HG03097 (cell line): ENCODE measurements at regions not wholly inside any gene's neighbourhood (a gene's known extent, or its start where the extent isn't known, plus 50 kb on each side); places are given as distances from the start of the nearest gene placed in this dataset.
A peak's percentile ranks its signal among the peaks of the same experiment; 100 is the strongest.

Experiments
- ATAC-seq: cut with Tn5 transposase; IDR thresholded peaks from one replicate; pipeline ENCODE4 v1.9.1; 2021; ENCODE audit not compliant: unreplicated experiment, low FRiP score

DNA sequence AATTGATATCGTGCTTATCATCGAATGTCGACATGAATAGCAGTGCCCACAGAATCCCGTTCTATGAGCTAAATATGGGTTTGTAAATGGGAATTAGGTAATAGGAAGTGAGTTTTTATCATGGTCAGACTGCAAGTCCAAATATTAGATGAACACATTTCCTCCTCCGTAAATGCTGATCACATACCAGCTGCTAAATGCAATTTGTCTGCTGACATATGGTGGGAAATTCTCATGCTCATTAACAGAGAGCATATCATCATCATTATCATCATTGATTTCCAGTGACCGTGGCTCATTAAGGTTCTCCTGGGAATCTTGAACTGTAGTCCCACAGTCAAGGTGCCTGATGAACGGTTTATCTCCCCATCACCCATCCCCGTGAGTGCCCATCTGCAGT, 998.8 kb upstream of the TMEM132C start:
- no peak for ATAC-seq

DNA sequence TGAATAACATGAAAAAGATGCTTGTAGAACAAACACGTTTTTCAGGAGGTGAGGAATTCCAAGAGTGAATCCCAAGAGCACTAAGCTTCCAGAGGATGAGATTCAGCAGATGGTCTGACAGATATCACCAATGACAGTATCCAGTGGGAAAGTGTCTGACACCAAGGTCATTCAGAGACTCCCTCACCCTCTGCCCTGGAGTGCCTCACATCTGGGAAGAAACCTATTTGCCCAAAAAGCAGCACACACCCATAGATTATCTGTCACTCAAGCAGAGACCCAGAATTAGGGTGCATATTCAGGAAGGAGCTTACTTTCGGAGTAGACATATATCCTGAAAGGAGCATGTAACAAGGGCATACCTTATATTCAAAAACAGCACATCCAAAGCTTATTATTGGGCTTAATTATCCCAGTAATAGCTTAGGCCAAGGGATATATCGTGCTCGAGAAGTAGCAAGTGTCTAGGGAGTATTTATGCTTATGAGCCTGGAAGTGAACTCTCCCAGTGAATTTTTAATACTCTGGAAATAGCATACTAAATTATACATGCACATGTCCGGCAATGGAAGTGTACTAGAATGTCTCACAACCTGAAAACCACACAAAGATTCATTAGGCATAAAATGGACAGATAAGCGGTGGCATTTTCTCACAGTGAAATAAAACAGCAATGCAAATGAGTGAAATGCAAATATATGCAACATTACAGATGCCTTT, 998.1 kb upstream of the TMEM132C start:
- no peak for ATAC-seq

DNA sequence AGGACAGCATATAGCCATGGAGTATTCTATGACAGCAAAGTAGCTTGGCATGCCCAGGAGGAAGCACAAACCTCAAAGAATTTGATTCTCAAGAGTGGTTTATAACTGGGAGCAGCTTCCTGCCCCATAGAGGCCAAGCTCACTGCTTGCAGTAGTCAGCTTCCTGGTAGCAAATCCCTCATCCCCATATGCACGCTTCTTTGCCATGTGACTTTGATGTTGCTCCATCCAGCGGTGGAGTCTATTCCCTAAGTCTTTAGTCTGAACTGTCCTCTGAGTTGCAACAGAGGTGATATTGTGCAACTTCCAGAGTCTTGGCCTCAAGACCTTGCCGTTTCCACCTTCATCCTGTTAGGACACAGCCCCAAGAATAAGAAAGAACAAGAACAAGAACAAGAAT, 996.8 kb upstream of the TMEM132C start:
- ATAC-seq: no peak

DNA sequence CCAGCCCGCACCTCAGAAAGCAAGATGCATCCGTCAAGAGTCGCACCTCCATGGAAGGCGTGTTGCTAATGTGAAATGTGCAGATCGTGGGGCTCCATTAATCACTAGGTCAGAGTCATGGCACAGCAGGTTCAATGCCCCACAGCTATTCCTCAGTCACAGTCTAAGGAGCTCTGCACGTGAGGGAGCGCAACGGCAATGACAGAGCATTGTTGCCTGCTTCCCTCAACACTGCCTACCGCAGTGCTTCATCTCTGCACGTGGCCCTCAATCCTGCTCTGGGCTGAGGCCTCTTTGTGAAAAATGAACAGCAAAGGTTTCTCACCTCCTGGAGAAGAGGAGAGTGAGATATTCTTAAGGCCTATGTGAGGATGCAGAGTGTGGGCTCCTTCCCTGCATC, 995.2 kb upstream of the TMEM132C start:
- ATAC-seq: no peak

DNA sequence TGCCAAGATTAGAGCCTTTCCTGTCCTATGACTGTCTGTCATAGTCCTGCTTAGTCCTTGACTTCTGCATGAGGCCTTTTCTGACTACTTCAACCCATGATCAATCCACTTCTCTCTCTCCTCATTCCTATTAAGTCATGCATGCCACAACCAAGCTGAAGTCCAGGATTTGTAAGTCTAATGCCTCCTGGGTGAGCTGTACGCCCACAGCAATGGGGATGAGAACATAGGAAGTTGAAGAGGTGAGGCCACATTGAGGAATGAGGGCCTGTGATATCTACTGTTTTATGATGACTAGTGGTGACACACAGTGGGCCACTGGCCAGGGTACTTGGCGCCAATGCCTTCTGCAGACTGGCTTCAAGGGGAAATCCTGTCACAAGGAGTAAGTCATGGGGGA, 994.1 kb upstream of the TMEM132C start:
- no peak for ATAC-seq

DNA sequence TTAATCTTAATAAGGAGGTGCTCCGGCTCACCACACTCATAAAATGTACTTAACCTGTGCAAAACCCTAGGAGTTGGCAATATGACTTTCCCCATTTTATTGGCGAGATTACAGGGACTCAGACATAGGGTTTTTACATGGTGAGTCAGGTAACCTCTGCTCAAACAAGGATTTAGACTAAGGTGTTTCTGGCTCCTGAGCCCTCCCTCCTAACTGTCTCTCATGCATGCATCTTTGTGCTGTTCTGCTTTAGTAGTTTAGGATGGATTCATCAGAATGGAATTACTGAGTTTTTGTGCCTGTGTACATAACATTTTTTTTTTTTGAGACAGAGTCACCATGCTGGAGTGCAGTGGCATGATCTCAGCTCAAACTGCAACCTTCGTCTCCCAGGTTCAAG, 993.3 kb upstream of the TMEM132C start:
- no peak for ATAC-seq

DNA sequence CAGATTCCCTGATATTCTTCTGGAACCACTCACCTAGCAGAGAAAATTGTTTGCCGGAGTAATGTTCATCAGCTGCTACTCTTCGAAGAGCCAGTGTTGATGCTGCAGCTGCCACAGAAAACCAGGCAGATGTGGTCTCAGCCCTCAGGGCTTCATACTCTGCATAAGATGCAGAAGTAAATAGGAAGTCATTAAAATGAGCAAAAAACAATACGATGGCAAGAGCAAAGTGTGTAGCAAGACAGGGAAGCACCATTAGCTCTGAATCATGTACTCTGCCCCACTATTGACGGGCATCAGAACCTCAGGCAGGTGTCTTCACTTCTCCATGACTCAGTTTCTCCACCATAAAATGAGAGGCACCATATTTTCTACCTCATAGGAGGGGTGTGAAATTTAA, 991.6 kb upstream of the TMEM132C start:
- ATAC-seq: no peak

DNA sequence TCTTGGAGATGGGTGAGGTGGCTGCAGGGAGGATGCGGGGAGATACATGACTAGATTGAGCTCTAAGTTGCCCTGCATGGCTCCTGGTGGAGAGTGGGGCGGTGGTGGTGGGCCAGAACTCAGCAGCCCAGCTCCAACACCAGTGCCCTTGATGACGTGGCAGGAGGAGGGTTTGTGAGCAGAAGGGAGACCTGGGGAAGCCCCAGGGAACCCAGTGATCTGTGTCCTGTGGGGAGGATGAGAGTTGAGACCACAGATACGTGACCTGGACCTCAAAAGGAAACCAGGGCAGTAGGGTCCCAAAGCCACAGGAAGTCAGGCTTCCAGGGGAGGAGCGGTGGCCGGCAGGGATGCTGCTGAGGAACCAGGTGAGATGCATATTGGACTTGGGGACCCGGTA, 989.1 kb upstream of the TMEM132C start:
- ATAC-seq: peak; percentile 68

DNA sequence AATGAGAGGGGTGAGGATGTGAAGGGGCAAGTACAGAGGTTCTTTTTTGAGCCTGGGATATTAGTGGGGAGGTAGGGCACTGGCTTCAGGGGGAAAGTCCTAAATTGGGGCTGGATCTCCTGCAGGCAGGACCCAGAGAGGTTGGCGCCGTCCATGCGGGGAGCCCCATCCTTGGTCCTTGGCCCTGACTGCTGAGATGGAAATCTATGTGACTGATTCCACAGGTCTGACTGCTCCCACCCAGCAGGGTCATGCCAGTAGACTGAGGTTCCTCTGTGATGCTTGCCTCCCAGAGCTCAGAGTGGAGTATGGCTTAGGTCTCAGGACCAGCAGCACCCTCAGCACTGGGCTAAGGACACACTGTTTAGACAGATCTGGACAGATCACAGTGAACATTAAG, 988.6 kb upstream of the TMEM132C start:
- no peak for ATAC-seq

DNA sequence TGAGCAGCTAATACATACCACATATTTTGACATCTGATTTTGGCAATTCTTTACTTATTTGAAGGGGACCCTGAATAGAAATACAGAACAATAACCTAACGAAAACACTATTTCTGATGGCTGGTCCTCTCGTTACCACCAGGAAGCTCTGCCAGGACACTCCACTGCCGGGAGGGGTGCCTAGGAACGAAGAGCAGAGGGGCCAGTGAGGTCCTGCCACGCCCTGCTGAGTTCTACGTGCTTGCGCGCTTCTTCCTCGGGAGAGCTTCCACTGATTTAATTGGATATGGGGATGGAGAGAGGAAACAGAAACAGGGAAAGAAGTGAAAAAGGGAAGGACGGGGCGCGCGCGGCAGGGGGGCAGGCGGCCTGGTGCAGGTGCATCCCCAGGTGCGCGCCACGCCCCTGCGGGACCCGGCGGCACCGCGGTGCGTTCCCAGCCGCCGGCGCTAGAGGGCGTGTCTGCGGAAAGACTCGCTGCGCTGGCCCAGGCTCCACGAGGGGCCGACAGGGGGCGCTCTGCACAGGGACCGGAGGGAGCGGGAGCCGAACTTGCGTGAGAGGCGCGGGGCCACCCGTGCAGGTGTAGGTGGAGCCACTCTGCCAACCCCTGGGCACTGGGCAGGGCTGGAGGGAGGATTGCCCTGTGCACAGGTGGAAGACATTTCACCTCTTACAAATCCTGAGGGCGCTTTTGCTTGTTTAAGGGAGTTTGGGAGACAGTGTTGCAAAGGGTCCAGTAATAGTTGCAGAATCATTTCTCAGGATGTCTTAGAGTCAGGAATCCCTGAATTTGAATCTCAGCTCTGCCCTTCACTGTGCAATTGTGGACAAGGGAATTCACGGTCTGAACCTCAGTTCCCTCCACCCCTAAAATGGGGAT, 986.3 kb upstream of the TMEM132C start:
- peak; percentile 73 for ATAC-seq

DNA sequence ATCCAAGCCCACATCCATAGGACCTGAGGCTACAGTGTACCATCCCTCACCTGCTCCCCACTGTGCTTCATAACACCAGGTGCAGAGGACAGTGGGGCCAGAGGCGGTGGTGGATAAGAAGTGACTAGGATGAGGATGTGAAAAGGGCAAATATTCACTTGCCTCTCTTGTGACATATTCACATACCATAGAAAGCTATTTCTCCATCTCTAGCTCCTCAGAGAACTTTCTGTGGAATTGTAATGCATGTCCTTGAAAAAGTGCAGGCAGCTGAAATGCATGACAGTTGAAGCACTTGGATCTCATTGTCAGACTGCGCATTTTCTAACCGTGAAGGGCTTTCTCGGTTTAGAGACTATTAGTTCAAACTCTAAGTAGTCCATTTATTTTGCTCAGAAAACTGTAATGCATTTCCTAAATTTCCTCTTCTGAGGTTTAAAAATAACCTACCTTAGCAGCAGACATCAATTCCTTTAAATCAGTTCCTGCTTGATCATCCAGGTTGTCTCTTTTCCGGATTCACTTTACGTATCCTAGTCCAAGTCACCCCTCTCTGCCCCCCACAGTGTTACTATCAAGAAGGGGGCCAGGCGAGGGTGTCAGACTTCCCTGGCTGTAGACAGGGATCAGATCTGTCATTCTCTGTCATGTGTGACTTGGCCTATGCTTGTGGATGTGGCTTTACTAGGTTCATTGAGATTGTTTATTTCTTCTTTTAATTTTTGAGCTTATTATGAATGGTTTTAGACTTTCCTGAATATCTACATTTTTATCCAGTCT, 984.0 kb upstream of the TMEM132C start:
- no peak for ATAC-seq

DNA sequence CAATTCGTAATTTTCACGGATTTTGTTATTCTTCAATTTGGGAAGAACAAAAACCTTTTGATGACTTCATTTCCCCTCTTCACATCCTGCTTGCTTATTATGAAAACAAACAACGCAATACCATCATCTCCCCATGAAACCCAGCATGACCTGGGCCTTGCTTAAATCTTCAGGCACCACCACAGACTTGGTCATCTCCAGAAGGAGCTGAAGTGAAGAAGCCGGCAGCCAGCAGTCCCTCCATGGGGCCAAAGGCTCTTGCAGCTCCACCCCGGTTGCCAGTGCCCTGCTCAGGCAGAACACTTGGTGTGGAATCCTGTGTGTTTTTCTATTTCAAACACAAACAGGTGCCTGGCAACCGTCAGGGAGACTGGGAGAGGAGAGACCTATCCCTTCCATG, 982.9 kb upstream of the TMEM132C start:
- ATAC-seq: no peak

DNA sequence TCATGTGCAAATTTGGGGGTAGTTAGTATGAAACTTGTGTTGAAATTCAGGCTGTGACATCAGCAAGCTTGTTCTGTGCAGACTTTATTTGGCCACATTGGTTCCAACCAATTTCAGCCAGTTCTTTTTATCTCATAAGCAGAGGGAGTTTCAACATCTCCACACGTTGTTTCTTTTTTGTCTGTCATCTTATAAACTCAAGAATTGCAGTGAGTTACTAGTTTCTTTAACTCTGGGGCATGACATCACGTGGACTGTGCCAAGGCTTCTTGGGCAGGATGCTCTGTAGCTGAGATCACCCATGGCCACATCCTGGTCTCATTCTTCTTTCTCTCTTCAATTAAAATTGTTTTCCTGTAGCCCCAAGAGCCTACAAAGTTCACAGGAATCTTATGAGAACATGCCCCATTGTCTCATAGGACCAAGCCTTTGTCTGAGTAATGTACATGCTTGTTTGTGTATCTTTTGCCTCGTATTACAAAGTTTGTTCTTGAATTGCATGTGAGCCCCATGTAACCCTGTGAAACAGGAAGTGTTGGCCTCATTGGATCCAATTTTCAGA, 982.0 kb upstream of the TMEM132C start:
- ATAC-seq: no peak

DNA sequence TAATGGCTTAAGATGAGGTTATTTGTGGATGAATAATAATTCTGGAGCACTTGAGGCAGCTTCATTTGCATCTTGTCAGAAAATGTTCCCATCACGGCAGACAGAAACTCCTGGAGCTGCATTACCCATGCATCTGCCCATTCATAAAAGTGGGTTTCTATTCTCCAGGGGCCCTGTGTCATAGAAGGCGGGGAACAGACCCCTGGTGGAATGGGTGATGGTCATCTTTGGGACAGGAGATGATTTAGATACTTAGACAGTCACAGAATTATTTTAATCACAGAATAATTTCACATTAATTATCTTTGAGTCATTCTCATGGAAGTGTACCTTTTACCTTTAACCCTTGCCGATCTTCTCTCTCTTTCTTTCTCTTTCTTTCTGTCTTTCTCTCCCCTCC, 980.7 kb upstream of the TMEM132C start:
- ATAC-seq: no peak

DNA sequence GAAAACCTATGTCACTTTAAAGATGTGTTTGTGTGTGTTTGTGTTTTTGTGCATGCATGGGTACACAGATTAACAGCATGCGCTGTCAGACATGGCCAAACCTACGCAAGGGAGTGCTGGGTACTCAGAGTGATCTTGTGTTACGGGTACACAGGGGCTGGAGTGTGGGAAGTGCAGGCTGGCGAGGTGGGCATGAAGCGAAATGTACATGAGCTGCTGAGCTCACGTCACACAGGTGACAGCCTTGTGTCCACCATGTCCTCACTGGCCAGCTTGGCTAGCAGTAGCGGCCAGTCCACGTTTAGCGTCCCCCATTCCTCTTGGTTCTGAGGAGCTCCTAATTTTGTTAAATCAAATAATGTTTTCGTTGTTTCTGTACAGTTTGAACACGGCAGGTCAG, 979.7 kb upstream of the TMEM132C start:
- ATAC-seq: no peak

DNA sequence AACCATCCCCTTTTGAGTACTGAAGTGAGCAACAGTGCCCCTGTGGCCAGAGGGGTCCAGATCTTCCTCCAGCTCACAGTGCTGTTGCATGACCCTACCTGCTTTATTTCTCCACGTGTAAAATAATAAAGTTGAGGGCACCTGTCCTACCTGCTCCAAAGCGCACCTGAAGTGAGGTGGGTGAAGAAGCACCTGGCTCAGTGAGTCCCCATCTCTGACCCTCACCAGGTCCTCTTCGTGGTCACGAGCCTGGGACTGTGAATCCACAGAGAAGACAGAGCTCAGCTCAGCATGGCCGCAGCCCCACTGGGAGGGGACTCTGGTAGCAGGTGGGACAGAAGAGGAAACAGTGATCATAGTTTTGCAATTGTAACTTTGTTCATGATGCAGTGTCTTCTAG, 976.7 kb upstream of the TMEM132C start:
- no peak for ATAC-seq

DNA sequence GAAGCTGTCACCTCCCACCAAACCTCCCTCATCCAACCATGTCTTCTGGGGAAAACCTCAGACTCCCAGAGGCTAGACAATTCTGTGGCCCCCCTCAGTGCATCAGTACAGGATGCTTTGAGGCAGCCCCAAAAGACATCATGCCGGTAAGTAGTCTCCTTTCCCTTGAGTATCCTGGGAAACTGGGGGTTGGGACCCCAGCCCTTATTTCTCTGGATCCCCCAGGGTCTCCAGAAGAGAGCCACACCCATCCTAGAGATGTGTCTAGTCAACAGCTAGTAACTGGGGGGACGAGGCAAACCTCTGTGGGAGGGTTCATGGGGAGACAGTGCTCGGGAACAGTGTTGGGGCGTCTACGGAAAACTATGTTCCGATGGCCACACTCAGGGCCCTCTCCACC, 974.2 kb upstream of the TMEM132C start:
- ATAC-seq: no peak

DNA sequence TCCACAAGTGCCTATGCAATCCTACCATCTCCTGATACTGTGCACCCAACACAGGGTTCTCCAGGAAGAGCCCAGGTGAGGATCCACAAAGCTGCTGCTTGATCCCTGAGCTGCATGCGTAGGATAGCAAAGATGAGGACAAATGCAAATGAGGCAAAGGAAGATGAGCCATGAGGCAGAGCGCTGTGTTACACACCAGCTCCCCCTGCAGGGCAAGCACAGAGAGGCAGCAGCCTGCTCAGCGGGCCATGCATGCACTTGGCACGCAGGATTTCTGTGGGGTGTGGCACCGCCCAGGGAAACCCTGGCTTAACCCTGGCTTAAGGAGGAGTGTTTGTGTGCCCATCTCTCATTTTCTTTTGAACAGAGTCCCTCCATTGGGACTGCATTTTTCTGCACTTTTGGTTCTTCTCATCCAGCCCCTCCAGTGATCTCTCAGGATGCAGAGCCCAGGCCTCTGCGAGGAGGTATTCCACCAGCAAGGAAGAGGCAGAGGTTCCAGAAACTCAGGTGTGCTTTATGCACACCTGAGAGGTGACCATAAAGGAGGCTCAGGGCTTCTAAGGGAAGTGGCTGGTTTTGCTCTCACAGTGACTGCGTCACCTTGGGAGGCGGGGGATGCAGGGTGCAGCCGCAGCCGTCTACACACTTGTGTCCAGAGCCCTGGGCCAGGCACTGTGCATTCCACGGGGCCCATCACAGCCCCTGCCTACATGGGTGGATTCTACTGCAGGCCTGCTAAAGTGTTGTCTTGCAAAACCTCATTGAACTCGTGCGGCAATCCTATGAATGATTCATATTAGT, 973.3 kb upstream of the TMEM132C start:
- no peak for ATAC-seq

DNA sequence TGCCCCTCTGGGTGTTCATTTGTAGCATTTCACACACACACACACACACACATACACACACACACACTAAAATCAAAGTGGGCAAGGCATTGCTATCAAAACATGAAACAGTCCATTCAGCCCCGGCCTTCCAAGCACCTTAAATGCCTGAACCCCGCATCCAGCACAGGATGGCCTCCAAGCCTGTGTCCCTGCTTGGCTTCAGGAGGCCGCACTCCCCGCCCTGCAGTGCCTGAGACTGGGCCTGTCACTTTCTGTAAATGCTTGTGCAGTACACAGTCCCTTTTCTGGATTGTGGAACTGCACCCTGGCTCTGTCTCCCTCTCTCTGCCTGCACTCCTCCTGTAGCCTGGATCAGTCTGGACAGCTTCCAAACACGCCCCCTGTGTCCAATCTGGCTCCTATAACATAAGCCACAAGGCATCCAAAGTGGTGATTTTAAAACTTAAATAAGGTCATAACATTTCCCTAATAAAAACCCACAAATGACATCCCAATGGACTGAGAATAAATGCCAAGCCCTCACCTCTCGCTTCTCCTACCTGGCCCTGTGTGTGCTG, 972.2 kb upstream of the TMEM132C start:
- no peak for ATAC-seq

DNA sequence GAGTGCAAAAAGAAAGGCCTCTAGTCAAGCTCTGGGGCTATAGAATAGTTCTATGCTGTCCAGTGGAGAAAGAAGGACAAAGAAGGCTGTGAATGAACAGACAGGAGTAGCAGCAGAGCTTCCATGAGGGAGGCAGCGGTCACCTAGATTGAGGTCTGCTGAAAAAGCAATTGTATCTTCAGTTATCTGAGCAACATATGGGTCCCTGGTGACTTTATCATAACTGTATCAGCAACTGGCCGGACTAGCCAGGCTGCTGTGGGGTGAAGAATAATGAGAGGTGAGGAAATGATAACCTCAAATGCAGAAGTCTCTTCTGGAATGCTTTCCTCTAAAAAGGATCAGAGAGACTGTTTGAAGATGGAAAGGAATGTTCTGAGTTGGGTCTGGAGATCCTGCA, 971.3 kb upstream of the TMEM132C start:
- no peak for ATAC-seq
